ENCODE measurements at regions not wholly inside any gene's neighbourhood (a gene's known extent, or its start where the extent isn't known, plus 50 kb on each side); places are given as distances from the start of the nearest gene placed in this dataset.

DNA sequence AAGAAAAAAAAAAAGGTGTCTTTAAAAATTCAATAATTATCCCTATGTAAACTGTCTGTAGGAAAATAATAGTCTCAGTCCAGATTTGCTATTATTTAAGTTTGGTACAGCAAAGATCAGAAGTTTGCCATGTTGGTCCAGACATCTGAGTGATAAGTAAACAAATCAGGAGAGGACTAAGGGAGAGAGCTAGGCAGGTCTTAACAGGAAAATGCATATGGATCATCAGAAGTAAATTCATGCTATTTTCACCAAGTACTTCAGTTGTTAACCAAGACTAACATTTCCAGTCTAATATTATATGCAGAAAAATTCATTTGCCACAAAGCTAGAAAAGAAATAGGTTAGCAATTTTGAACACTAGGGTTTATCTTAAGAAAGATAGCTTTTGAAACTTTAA, 95.0 kb upstream of the STK17B start:
- TF ChIP-seq GATA2 (IDR thresholded peaks at IDR 0.05; ENCODE audit: insufficient read depth, insufficient read length, low read depth, low read length), result no peak
- TF ChIP-seq EZH2 (IDR thresholded peaks at IDR 0.05; ENCODE audit: borderline replicate concordance, low read depth, low read length, severe bottlenecking), result no peak
- TF ChIP-seq POLR2AphosphoS5 (IDR thresholded peaks at IDR 0.05; ENCODE audit: insufficient read depth, low read depth, low read length), result no peak
- no peak for TF ChIP-seq JUN (IDR thresholded peaks at IDR 0.05; ENCODE audit: borderline replicate concordance, insufficient read depth, insufficient read length, low read depth)
- no peak for TF ChIP-seq POLR2A (IDR thresholded peaks at IDR 0.05; ENCODE audit: low read depth, low read length)
- TF ChIP-seq, protein P1, sequence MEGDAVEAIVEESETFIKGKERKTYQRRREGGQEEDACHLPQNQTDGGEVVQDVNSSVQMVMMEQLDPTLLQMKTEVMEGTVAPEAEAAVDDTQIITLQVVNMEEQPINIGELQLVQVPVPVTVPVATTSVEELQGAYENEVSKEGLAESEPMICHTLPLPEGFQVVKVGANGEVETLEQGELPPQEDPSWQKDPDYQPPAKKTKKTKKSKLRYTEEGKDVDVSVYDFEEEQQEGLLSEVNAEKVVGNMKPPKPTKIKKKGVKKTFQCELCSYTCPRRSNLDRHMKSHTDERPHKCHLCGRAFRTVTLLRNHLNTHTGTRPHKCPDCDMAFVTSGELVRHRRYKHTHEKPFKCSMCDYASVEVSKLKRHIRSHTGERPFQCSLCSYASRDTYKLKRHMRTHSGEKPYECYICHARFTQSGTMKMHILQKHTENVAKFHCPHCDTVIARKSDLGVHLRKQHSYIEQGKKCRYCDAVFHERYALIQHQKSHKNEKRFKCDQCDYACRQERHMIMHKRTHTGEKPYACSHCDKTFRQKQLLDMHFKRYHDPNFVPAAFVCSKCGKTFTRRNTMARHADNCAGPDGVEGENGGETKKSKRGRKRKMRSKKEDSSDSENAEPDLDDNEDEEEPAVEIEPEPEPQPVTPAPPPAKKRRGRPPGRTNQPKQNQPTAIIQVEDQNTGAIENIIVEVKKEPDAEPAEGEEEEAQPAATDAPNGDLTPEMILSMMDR (IDR thresholded peaks at IDR 0.05; ENCODE audit: extremely low read depth in 1 of 2, insufficient read depth in 1 of 2, low read depth in 1 of 2, low read length in 2 of 2), result no peak
- no peak for TF ChIP-seq FOS (IDR thresholded peaks at IDR 0.05; ENCODE audit: borderline replicate concordance, insufficient read depth, low read length)
- TF ChIP-seq MYC (IDR thresholded peaks at IDR 0.05; ENCODE audit: low read depth, low read length), result no peak
- TF ChIP-seq, protein P2, sequence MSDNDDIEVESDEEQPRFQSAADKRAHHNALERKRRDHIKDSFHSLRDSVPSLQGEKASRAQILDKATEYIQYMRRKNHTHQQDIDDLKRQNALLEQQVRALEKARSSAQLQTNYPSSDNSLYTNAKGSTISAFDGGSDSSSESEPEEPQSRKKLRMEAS (IDR thresholded peaks at IDR 0.05; ENCODE audit: insufficient read depth, insufficient read length), result no peak
- dilution Hi-C loops (cut with MboI; ENCODE audit: extremely low pct_ligation_motif_present, low sequenced_read_pairs) (no loop called here), intact Hi-C loops (cut with micrococcal nuclease) (loop anchor here (2.0 kb wide), 2 partner anchors 26 to 34 kb away; no protein-coding TSS in a partner anchor)
- H3K79me2 ChIP-seq (ENCODE audit: control insufficient read depth, insufficient read depth, low read length), result peaks cover 30% of the 10 kb centered on the region
- peak overlapping the region; percentile 36 for H3K9ac ChIP-seq (replicated peaks; ENCODE audit: extremely low read depth, insufficient read depth, low read length)
- no peak for DNase-seq (ENCODE audit: low read depth, low spot score)
- peak overlapping the region; percentile 60 for H3K4me2 ChIP-seq (ENCODE audit: insufficient read depth, low read length)
- H3K9me1 ChIP-seq (replicated peaks; ENCODE audit: control insufficient read depth, extremely low read depth, insufficient read depth, low read length), result no peaks in the 10 kb centered on the region
- no peak overlapping the region for H3K4me3 ChIP-seq (replicated peaks in 1 of 3; ENCODE audit: insufficient read depth in 1 of 3, low read depth in 1 of 3, low read length in 3 of 3)
- FAIRE-seq, result no peak
- BruUV-seq (replicated peaks), result TSS peak; percentile 22
- ChIA-PET CTCF (interaction anchor here (1.1 to 2.4 kb wide), 8 partner anchors 22 to 198 kb away, joined by 3 to 10 read pairs (median 4); partner anchors contain the start of gene DNAH7), POLR2A (no interaction called here)
- no peak overlapping the region for H2AFZ ChIP-seq (ENCODE audit: low read depth, low read length)
- H3K27ac ChIP-seq (ENCODE audit: insufficient read depth, low read depth, low read length), result peak overlapping the region; percentile 71
- H3K4me1 ChIP-seq (ENCODE audit: control insufficient read depth, extremely low read depth, insufficient read depth, low read length), result peaks cover 57% of the 10 kb centered on the region
- peaks cover 0 to 39% of the 10 kb centered on the region in 2 experiments for H3K36me3 ChIP-seq (ENCODE audit: control insufficient read depth in 2 of 2, extremely low read depth in 1 of 2, insufficient read depth in 2 of 2, low read length in 2 of 2)
- H3K9me3 ChIP-seq (replicated peaks; ENCODE audit: control insufficient read depth, insufficient read depth, low read length), result no peaks in the 10 kb centered on the region
- H4K20me1 ChIP-seq (replicated peaks; ENCODE audit: control insufficient read depth, extremely low read depth, insufficient read depth, low read length), result no peaks in the 10 kb centered on the region
- H3K27me3 ChIP-seq (ENCODE audit: control insufficient read depth in 2 of 2, insufficient read depth in 2 of 2, low read length in 2 of 2), result no peaks in the 10 kb centered on the region

All from endothelial cell of umbilical vein (primary cell).